HG02973 (cell line): ENCODE measurements at regions not wholly inside any gene's neighbourhood (a gene's known extent, or its start where the extent isn't known, plus 50 kb on each side); places are given as distances from the start of the nearest gene placed in this dataset.

ENCODE experiments used
- ATAC-seq: cut with Tn5 transposase; IDR thresholded peaks from one replicate; pipeline ENCODE4 v1.9.1; 2021; ENCODE audit warnings: moderate library complexity; ENCODE audit not compliant: unreplicated experiment

DNA sequence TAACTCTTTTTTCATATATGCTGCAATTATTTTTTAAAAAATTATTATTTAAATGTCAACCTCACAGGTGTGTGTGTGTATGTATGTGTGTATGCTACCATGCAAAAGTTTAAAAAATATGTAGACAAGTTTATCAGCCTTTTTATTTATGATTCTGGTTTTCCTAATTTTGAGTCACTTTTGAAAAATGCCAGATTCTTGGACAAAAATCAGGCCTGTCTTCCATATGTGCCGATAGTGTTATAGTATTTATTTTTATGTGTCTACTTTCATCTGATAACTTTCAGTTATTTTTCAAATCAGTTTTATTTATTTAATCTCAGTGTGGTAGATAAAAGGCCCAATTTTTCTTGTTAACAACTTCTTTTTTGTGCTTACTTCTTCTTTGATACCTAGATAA is 176.2 kb downstream of the RDH14 start:
- no peak for ATAC-seq

DNA sequence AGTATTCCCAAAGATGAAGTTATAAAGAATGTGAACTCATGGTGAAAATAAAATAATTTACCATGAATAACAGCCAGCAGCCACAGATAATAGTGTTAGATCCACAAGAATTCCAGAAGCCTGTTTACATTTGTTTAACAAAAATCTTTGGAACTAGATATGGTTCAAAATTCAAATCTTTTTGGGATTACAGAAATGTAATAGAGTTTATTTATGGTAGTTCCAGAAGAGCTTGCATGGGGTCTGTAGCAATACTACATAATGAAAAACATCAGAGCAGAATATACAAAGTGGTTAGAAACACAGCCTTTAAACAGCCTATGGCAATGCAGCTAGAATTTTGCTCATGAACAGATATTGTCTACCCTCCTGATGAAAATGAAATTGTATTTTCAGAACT is 179.1 kb downstream of the RDH14 start:
- no peak for ATAC-seq

DNA sequence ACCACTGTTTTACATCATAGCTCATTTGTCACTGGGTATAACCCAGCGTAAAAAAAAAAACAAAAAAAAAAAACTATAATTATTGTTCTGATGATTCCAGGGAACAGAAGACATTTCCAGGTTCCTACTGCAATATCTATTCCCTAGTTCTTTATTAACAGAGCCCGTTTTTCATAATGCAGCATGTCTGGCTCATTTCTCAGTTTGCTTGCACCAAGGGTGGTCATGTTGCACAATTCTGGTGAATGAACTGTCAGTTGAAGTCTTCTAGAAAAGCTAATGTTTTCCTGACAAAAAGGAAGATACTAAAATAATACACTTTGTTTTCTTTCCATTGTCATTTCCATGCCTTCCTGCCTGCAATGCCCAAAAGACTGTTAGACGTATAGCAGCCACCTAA is 180.1 kb downstream of the RDH14 start:
- ATAC-seq: no peak

DNA sequence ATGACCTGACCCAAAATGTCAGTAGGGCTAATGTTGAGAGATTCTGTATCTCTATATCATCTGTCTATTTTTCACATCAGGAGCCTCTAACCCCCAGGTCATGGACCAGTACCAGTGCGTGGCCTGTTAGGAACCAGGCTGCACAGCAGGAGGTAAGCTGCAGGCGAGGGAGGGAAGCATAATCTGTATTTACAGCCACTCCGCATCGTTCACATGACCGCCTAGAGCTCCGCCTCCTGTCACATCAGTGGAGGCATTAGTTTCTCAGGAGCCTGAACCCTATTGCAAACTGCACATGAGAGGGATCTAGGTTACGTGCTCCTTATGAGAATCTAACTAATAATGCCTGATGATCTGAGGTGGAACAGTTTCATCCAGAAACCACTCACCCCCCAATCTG is 180.6 kb downstream of the RDH14 start:
- ATAC-seq: no peak

DNA sequence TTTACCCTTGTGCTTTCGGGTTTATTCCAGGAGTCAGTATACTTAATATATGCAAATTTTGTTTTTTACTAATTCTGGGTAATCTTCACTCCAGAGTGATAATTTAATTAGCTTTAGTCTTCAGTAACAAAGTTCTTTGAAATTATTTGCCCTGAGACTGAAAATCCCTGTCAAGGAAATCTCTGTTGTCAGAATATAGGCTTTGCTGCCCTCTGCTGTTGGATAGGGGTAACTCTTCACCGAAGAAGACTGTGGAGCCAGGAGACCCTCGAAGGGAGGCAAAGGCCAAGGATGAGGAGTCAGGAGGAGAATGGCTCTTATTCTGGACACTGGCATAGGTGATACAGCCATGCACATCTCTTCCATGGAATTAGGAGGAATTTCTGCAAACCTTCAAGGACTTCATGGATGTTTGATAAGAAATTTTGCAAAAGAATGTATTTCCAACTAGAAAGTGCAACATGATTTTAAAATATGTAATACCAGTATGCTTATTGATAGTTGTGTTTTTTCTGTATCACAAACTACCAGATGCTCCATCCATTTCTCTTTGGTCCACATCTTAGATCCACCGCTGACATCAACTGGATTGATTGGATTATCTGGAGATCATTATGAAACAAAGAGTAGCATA is 182.3 kb downstream of the RDH14 start:
- ATAC-seq: peak; percentile 87

DNA sequence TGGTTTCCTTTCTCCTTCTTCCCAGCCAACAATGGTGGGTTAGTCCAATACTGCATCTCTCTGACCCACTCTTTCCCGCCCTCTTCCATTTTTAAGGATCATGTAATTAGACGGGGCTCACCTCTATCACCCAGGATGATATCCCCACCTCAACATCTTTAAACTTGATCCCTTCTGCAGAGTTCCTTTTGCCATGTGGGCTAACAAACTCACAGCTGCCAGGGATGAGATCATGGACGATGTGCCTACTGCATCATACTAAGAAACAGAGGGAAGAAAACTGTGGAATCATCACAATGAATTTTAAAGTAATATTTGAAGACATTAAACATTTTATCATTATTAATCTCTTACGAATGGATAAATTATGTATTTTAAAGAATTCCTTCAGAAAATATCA is 183.5 kb downstream of the RDH14 start:
- ATAC-seq: no peak

DNA sequence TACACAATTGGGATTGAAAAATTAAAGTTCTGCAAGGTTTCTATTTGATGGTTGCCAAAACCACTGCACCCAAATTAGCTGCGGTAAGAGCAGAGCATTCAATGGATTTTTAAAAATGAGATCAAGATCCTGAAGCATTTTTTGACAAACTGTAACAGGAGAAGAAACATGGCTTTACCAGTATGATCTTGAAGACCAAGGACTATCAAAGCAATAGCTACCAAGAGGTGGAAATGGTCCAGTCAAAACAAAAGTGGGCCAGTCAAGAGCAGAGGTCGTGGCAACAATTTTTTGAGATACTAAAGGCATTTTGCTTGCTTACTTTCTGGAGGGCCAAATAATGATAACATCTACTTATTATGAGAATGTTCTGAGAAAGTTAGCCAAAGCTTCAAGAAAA is 186.8 kb downstream of the RDH14 start:
- ATAC-seq: no peak

DNA sequence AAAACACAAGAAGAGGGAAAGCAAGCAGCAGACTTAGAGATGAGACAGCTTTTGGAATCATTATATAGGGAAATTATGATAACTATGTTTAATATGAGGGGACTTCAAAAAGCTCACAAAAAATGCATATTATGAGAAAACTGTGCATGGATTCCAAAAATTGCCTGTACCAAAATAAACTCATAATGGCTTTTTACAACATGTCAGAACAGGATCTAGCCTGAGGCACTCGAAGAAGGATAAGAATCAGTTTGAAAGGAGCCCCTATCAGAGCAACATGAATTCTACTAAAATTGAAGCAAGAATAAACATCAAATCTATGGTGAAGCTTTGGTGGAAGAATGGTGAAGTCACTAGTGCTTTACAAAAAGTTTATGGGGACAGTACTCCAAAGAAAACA is 187.4 kb downstream of the RDH14 start:
- no peak for ATAC-seq

DNA sequence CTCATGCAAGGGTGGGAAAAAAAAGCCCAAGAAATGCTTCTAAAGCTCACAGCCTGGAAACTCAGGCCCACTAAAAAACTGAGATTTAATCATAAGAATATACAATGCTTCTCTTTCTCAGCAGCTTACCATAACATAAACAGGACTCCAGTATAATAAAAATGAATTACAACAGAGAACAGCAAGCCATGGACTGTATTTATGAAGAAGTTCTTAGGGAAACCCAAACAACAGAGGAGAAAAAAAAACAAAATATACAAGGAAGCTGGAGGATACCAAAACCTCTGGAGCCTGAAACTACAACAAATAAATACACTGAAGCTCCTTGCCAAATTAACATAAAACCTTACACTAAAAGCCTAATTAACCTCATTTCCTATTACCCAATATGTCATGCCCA is 187.8 kb downstream of the RDH14 start:
- ATAC-seq: no peak

DNA sequence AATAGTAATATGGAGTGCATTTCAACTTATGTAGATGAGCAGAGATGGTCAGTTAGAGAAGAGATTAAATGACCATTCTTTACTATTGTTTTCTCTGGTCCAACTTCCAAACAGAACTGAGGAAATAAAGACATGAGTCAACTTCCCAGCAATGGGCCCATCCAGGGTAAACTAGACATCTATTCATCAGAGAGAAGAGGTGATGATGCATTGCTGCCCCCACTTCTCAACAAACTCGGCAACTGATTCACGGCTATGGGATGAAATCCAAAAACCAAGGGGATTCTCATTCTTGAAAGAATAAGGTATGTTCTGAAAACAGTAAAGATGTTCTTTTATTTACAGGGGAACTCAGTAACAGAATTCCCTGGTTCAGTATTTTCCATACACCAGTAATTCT is 190.7 kb downstream of the RDH14 start:
- ATAC-seq: no peak

DNA sequence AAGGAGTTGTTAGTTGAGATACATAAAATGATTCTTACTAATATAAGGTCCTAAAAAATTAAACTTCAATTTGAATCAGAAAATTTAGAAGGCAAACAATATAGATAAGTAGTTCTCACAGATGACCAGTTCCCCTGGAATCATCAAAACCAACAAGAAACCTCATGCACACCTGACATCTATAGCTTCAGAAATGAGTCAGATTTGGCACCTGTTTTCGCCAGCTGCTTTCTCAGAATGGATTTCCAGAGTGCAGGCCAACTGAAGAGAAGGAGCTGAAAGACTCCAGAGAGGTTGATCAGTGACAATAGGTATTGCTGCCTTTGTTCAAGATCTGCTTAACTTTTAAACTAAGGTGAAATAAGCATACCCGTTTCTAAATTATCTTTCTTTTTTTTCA is 192.4 kb downstream of the RDH14 start:
- no peak for ATAC-seq

DNA sequence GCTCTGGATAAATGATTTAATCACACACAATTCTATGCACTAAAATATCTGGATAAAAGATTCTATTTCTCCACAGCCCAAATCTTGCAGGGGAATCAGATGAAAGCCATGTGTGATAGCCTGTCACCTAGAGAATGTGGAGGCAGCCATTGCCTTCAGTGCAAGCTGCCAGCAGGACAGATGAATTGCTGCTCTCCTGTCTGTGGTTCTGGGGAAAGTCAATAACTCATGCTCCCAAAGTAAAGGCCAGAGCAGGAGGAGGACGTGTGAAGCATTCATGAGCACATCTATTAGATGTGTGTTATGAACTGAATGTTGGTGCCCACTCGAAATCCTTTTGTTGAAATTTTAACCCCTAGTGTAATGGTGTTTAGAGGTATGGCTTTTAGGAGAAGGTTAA is 195.1 kb downstream of the RDH14 start:
- no peak for ATAC-seq

DNA sequence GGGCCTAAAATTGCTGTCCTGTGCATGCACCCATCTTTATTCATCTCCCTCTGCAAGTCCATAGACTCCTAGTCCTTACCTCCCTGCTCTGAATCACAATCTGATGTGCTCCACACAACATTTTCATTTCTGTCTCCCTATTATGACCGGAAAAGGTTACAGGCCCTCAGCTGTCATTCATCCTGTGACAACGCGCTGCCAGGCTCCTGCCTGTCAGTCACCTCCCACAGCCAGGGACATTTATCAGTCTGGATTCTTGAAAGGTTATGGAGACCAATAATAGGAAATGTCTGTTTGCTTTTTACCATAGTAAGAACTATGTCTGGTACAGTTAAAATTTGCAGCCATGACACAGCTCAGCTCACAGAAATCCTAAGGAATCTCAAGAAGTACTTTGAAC is 197.1 kb downstream of the RDH14 start:
- no peak for ATAC-seq

DNA sequence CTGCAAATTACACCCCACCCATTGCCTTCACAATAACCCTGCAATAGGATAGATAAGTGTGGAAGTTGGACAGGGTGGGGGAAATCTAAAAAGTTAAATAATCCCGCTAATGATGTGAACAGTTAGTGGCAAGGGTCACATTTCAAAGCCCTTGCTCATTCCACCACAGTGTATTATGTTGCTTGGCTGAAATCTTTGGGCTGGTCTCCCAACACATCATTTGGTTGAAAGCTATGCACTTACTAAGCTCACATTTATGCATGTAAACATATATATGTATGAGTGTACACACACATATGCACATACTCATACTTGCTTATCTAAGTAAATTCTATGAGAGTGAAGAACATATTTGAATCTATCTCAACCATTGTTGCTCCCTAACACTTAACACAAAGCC is 197.8 kb downstream of the RDH14 start:
- no peak for ATAC-seq

DNA sequence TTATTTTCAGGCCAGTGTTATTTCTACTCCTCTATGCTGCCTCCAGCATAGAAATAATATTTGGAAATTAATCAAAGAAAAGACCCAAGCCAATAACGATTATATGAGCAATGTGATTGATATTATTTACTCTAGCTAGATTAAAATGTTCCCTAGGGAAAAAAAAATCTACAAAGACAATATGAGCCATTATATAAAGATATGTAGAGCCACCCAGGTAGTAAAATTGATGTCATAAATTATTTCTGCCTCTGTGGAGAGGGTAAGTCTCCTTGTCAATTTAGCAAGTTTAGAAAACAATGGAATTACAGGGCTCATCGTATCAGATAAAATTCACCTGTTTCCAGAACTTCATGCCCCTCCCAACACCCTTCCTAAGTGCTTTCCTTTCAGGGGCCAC is 202.9 kb downstream of the RDH14 start:
- ATAC-seq: no peak

DNA sequence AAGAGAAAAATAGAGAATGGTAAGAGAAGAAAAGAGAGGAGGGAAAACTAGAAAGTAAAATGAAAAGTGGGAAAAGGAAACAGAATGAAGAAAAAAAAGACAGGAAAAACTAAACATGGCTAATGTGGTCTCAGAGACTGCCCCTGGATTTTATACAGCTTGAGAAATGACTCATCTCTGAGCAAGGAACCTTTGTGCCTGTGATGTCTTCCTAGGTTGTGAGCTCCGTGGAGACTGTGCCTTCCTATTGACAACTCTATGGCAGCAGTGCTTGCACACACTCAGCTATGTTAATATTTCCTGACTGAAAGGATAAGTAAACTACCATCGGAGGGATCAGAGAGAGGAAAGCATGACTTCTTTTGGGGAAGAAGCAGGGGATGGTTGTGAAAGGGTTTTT is 203.8 kb downstream of the RDH14 start:
- no peak for ATAC-seq

DNA sequence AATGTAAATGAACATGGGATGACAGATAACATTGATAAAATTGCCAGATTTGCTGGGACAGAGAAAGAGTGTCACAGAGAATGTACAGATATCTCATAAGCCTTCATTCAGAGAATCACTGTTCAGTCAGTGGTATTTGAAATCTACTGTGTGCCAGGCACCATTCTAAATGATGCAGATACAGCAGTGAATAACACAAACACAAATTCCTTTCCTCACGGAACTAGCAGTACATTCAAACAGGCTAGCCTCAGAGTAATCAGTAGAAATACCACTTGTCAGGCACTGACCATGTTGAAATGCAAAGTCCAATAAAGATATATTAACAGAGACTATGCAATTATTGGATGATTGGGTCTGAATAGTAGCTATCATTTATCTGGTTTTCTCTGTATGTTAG is 211.0 kb downstream of the RDH14 start:
- ATAC-seq: no peak

DNA sequence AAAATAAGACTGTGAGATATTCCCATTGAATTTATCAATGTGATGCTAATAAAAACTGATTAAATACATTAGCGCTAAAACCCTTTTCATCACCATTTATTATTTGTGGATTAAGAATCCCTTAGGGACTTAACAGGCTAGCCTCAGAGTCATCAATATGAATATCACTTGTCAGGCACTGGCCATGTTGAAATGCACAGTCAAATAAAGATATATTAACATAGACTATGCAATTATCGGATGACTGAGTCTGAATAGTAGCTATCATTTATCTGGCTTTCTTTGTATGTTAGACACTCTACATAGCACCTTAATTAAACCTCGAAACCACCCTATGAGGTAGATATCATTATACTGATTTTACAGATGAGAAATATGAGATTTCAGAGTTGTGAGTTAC is 213.6 kb downstream of the RDH14 start:
- no peak for ATAC-seq

DNA sequence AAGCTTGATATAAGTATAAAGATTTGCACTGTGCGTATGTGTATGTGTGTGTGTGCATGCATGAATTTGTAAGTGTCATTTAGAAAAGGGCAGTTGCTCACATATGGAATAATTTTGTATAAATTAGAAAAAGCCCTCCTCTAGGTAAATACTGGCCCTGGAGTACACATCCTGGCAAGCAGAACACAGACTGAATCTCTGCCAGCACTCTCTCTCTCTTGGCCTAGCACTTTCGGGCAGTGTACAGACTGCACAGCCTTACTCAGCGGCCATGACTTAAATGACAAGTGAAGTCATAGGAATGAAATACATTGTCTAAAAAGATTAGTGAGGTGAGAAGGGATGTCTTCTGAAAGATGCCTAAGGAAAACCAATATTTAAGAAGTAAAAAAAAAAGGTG is 214.1 kb downstream of the RDH14 start:
- ATAC-seq: no peak

DNA sequence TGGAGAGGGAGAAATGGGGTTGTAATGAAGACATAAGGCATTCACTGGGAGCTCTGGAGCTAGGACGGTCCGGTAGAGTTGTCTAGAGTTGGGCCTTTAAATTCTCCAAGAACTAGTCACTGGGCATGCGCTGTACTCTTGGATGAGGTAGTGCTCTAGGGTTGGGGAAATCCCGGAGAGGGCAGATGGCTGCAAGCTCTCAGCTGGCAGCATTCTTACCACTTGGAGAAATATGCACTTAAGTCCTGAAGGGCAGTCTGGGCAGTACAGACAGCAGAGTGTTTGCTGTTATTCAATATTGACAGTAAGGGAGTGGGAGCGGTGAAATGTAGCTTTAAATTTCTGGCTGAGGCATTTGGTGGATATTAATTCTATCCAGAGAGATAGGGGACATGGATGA is 214.6 kb downstream of the RDH14 start:
- ATAC-seq: no peak

DNA sequence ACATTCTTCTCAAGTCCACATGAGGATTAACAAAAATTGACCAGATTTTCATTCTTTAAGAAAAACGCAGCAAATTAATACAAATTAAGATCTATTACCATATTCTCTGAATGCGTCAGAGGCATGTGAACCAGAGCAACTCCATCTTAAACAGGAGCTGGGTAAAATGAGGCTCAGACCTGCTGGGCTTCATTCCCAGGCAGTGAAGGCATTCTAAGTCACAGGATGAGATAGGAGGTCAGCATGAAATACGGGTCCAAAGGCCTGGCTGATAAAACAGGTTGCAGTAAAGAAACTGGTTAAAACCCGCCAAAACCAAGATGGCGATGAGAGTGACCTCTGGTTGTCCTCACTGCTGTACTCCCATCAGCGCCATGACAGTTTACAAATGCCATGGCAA is 217.6 kb downstream of the RDH14 start:
- no peak for ATAC-seq

DNA sequence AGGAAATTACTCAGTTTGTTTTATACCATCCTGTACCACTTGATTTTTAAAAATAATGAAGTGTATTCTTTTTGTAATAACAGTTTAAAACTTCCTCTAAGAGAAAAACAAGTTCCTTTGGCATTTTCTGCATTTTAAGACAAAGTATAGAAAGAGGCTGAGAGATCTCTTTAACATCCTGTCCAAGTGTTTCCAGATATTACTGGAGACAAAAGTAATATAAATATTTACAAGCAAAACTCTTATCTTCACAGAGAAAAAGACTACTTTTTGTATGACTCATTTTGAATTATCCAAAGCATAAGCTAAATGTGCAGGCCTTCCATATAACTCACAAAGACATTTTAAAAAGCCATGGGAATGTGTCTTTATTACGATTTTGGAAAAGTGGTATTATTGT is 221.1 kb downstream of the RDH14 start:
- no peak for ATAC-seq

DNA sequence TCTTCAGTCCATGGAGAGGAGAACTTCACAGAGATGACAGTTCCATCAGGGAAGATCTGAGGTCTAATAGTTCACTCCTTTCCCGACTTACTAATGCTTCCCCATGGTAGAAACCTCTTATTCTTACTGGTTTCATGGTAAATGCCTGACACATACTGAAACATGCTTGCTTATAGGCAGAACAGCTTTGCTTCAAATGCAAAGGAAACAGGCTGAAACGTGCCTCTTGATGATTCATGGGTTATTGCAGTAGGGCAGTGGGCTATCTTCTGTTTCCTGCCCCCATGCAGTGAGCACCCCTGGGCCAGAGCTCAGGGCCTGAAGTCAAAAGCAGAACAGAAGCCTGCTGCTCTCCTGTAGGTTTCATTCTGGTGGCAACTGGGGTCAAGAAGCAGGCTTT is 223.5 kb downstream of the RDH14 start:
- ATAC-seq: no peak

DNA sequence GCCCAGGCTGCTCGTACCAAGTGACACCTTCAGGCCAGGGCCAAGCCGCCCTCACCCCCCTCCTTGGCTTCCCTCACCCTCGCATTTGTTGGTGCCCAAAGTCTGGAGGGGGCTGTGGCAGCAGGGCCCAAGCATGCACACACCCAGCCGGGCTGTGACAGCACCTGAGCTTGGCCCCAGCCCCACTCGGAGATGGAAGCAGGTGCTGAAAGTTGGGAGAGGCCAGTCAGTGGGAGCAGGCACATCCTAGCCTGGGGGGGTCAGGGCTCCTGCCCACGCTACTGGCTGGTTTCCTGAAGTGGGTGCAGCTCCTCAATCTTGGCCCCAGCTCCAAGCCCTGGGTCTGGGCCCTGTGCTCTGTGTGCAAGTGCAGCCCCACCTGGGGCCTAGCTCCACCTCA is 228.0 kb downstream of the RDH14 start:
- ATAC-seq: no peak
